Loucy (cell line): ENCODE measurements at regions not wholly inside any gene's neighbourhood (a gene's known extent, or its start where the extent isn't known, plus 50 kb on each side); places are given as distances from the start of the nearest gene placed in this dataset.

ENCODE experiments used
- H2AFZ ChIP-seq: fragments of 200-600 bp; sonication (generic); 2 replicates; pipeline ENCODE4 v1.6.0; 2016; ENCODE audit warnings: antibody characterized with exemption, mild to moderate bottlenecking, low read length, moderate library complexity
- H3F3A ChIP-seq: fragments of 200-600 bp; 2 replicates; pipeline ENCODE4 v1.6.0; 2016; ENCODE audit warnings: antibody characterized with exemption, low read depth, mild to moderate bottlenecking
- H3K27me3 ChIP-seq: fragments of 200-600 bp; sonication (generic); 2 replicates; pipeline ENCODE4 v1.6.1; 2014; ENCODE audit warnings: low read length, mild to moderate bottlenecking; ENCODE audit not compliant: insufficient read depth, poor library complexity, severe bottlenecking
- H3K36me3 ChIP-seq: fragments of 200-600 bp; sonication (generic); 2 replicates; pipeline ENCODE4 v1.6.1; 2016; ENCODE audit warnings: low read length; ENCODE audit not compliant: insufficient read depth
- H3K4me1 ChIP-seq: fragments of 200-600 bp; sonication (generic); 2 replicates; pipeline ENCODE4 v1.5.1; 2014; ENCODE audit warnings: low read length, mild to moderate bottlenecking; ENCODE audit not compliant: insufficient read depth, poor library complexity, severe bottlenecking
- H3K4me2 ChIP-seq: fragments of 200-600 bp; sonication (generic); 2 replicates; pipeline ENCODE4 v1.6.0; 2014; ENCODE audit warnings: antibody characterized with exemption, low read length, low read depth, mild to moderate bottlenecking; ENCODE audit not compliant: poor library complexity, severe bottlenecking
- H3K4me3 ChIP-seq: fragments of 200-600 bp; sonication (generic); 2 replicates; pipeline ENCODE4 v1.5.1; 2014; ENCODE audit warnings: low read length, mild to moderate bottlenecking, mixed read lengths; ENCODE audit not compliant: poor library complexity, severe bottlenecking
- H3K79me2 ChIP-seq: fragments of 200-600 bp; sonication (generic); 2 replicates; pipeline ENCODE4 v1.6.1; 2014; ENCODE audit warnings: low read length; ENCODE audit not compliant: insufficient read depth
- H3K9ac ChIP-seq: fragments of 200-600 bp; sonication (generic); 2 replicates; pipeline ENCODE4 v1.6.0; 2014; ENCODE audit warnings: mild to moderate bottlenecking, low read depth, low read length, moderate library complexity; ENCODE audit not compliant: poor library complexity, severe bottlenecking
- H3K9me2 ChIP-seq: fragments of 200-600 bp; sonication (generic); replicated peaks from 2 replicates; pipeline ENCODE4 v1.6.1; 2016; ENCODE audit warnings: low read depth, low read length, mixed read lengths
- H3K9me3 ChIP-seq: fragments of 200-600 bp; sonication (generic); 2 replicates; pipeline ENCODE4 v1.6.1; 2014; ENCODE audit warnings: mild to moderate bottlenecking, antibody characterized with exemption, low read length, low read depth; ENCODE audit not compliant: insufficient read depth
- H4K20me1 ChIP-seq: fragments of 200-600 bp; sonication (generic); 2 replicates; pipeline ENCODE4 v1.6.0; 2014; ENCODE audit warnings: antibody characterized with exemption, low read length, mild to moderate bottlenecking; ENCODE audit not compliant: insufficient read depth, poor library complexity, severe bottlenecking
- CTCF ChIP-seq: fragments of 200-600 bp; sonication (generic); conservative IDR thresholded peaks from 2 replicates; pipeline ENCODE4 v1.5.1; 2014; ENCODE audit warnings: mild to moderate bottlenecking, antibody characterized with exemption, low read length
- EZH2phosphoT487 ChIP-seq: fragments of 200-600 bp; IDR thresholded peaks from 2 replicates; pipeline ENCODE4 v1.6.1; 2018; ENCODE audit warnings: antibody characterized with exemption, mild to moderate bottlenecking, moderate library complexity, borderline replicate concordance

DNA sequence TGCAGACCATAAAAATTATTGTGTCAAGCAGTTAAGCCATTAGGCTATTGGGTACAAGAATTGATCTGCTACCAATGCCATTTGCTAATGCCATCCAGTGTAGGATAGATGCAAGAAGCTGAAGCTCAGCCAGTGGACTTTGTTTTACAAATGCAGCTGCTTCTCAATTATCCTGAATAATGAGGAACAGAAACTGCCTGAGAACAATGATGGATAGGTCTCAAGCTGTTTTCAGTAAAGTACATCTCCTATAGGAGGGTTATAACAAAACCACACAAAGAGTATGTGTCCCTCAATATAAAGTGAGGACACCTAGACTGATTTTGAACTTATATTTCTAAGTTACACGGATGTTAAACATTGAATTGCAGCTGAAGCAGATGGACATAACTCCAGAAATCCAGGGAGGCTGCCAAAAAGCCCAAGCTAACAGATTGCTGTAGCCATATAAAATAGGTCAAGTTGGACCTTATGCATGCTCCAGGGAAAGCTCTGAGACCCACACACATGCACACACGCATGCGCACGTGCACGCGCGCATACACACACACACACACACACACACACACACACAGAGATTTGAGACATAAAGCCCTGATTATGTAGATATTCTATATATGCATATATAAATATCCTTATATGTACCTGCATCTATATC lies 482.7 kb upstream of the CD180 start:
- TF ChIP-seq EZH2phosphoT487 (no peak), CTCF (no peak)
- Histone ChIP-seq H3K9ac (no peak overlapping the region), H3K4me1 (no peaks in the 10 kb centered on the region), H2AFZ (no peak overlapping the region), H3K9me2 (no peaks in the 10 kb centered on the region), H4K20me1 (no peaks in the 10 kb centered on the region), H3K79me2 (no peaks in the 10 kb centered on the region), H3K4me2 (no peak overlapping the region), H3K36me3 (no peaks in the 10 kb centered on the region), H3F3A (no peaks in the 10 kb centered on the region), H3K4me3 (no peak overlapping the region), H3K9me3 (no peaks in the 10 kb centered on the region), H3K27me3 (no peaks in the 10 kb centered on the region)

DNA sequence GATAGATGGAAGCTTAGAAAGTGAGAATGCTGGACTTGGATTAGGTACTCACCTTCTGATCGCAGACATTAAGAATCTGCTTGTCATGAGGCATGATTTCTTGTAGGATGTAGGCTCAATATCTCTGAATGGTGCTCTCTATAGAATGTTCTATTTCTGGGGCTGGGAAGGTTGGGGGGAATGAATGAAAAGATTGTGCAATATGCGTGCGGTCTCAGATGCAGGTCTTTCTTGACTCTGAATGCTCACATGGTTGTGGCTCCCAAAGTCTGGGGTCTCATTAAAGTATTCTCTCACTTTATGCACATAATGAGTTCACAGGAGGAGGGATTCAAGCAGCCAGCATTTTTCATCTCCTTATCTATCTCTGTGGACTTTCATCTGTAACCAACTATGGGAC lies 482.0 kb upstream of the CD180 start:
- Histone ChIP-seq H3K4me1 (no peaks in the 10 kb centered on the region), H4K20me1 (no peaks in the 10 kb centered on the region), H3K4me2 (no peak overlapping the region), H3K9me3 (no peaks in the 10 kb centered on the region), H3K9ac (no peak overlapping the region), H3K79me2 (no peaks in the 10 kb centered on the region), H2AFZ (no peak overlapping the region), H3K27me3 (no peaks in the 10 kb centered on the region), H3F3A (no peaks in the 10 kb centered on the region), H3K4me3 (no peak overlapping the region), H3K9me2 (no peaks in the 10 kb centered on the region), H3K36me3 (no peaks in the 10 kb centered on the region)
- TF ChIP-seq EZH2phosphoT487: no peak
- TF ChIP-seq CTCF: no peak

DNA sequence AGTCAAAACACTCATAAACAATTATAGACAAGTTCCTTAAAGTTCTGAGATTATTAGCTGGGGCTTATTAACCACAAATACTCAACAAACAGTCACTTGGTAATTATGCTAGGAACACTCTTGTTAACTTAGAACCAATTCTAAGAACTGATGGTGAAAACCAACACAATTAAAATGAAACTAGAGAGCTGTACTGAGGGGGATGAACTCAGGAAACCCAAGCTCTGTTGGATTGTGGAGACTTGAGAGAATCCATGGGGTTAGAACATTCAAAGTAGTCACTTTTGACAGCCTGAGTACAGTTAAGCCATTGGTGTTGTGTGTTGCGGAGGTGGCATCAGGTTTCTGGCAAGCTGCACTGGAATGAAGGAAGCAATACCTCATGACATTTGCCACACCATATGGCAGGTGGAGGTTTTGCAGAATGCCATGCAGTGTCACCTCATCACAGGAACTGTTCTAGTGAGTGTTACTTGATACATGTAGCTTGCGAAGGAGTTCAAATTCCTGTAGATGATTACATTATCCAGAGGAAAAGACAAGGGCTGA lies 480.9 kb upstream of the CD180 start:
- Histone ChIP-seq H3K27me3 (no peaks in the 10 kb centered on the region), H3K4me2 (no peak overlapping the region), H4K20me1 (no peaks in the 10 kb centered on the region), H3K36me3 (no peaks in the 10 kb centered on the region), H3K9ac (no peak overlapping the region), H3F3A (no peaks in the 10 kb centered on the region), H2AFZ (peak overlapping the region; percentile 45; the same call in 1 of the 2 replicates), H3K79me2 (no peaks in the 10 kb centered on the region), H3K4me1 (no peaks in the 10 kb centered on the region), H3K4me3 (no peak overlapping the region), H3K9me2 (no peaks in the 10 kb centered on the region), H3K9me3 (no peaks in the 10 kb centered on the region)
- TF ChIP-seq EZH2phosphoT487 (no peak), CTCF (no peak)
